CD4-positive, alpha-beta T cell treated with Interleukin-17A for 4 hours (primary cell): ENCODE measurements at regions not wholly inside any gene's neighbourhood (a gene's known extent, or its start where the extent isn't known, plus 50 kb on each side); places are given as distances from the start of the nearest gene placed in this dataset.

ENCODE experiments used
- DNase-seq: peaks from one replicate; pipeline ENCODE4 v3.0.0-alpha.2; 2020; ENCODE audit warnings: mixed read lengths

- DNase-seq, result no peak
These were observed 802.9 kb upstream of the ID2 start for GRCh38 chr2:7878786-7879482.

DNA sequence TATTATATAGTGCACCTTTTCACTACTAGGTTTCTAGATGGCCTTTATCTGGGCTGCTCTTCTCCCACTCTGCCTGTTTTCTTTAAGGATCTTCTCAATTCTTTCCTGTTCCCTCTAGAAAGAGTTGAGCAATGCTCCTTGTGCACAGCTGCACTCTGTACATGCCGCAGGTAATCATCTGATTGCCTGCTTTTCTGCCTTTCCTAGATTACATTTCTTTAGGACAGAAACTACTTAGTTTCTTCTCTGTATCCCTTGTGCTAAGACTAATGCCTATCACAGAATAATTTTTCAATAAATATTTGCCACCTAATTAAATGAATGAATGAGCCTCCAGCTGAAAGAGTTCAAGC is 802.4 kb upstream of the ID2 start:
- DNase-seq, result no peak

- no peak for DNase-seq
These were observed 801.7 kb upstream of the ID2 start for GRCh38 chr2:7880126-7880525.

DNA sequence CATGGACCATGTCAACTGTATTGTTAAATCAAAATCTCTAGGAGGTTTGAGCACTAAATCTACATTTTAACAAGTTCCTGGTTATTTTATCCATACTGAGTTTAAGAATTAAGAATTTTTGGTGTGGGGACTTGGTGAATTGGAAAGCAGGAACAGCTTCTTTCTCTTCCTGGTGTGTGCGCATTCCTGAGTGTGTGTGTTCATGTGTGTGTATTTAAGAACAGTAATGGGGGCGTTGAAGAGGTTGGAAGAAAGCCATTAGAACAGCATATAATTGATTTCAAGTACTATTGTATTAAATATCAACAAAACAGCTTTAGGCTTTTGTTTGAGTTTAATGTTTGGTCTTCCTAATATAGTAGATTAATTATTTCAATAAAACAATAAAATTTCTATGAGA is 801.3 kb upstream of the ID2 start:
- DNase-seq, result no peak

DNA sequence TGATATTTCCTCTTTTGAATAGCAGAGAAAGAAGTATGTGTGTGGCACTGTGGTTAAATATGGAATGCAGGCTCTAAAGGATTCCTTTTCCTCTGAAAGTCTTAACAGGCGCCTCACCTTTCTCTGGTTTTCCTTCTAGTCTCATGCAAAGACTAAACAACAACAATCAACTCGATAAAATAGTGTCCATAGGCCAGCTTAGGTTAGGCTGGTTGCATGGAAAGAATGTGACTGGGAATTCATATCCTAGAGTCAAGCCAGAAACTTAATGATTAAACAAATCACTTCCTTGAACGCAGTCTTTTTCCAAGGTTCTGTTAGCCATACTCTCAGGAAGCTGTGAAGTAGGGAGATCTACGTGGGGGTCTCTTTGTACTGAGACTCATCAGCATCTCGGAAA is 800.8 kb upstream of the ID2 start:
- DNase-seq, result no peak

- no peak for DNase-seq
These were observed 800.4 kb upstream of the ID2 start for GRCh38 chr2:7881466-7881865.

DNA sequence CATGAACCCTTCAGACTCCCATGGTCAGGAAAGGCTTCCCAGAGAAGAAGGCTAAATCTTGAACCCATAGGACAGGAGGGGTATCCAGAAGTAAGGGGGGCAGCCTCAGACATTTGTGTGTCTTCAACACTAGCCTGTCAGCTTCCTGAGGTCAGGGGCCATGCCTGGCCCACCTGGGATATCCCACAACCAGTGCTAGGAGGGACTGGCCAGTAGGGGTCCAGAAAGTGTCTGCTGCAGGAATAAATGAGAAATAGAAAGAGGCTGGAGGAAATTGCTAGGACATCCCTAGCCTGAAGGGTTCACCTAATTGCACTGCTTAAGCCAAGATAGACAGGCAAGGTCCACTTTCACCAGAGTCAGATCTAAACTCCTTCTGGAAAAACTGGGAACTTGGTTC is 799.6 kb upstream of the ID2 start:
- DNase-seq, result no peak

DNA sequence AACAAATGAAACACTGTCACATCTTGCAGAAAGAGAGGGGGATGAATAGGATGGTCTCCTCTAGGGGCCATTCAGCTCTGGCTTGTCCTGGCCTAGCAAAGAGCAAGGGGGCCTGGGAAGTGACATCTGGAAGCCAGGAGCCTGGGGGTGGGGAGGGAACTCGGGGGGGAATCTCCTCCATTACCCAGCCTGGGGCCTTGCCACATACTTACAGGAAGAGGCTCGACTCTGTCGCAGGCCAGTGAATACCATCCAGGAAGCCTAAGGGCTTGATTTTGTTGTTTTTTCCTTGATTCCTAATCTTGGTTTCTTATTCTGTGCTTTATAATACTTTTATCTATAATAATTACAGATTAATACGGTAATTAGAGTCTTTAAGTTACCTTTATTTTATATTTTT is 797.5 kb upstream of the ID2 start:
- DNase-seq, result no peak

DNA sequence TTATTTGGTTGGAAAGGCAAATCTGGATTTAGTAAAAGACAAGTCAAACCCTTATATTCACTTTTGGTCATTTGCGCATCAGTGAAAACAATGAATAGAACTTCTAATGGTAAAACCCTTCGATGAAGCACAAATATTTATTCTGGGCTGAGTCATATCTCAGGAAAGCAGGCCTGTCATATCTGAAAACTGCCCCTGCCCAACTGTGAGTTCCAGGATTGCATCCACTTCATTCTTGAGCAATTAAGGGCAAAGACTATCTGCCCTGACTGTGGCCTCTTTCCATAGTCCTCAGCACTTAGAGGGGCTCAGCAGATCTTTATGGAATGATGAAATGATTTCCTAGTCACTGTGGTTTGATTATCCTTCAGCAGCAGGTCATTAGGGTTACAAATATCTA is 795.2 kb upstream of the ID2 start:
- no peak for DNase-seq

GRCh38 chr2:7887441-7887840 is 794.4 kb upstream of the ID2 start:
- DNase-seq, result no peak

- no peak for DNase-seq
These were observed 793.0 kb upstream of the ID2 start for GRCh38 chr2:7888876-7889275.

- DNase-seq, result no peak
These were observed 790.5 kb upstream of the ID2 start for GRCh38 chr2:7891312-7891711.

- DNase-seq, result no peak
These were observed 786.6 kb upstream of the ID2 start for GRCh38 chr2:7895289-7895688.

DNA sequence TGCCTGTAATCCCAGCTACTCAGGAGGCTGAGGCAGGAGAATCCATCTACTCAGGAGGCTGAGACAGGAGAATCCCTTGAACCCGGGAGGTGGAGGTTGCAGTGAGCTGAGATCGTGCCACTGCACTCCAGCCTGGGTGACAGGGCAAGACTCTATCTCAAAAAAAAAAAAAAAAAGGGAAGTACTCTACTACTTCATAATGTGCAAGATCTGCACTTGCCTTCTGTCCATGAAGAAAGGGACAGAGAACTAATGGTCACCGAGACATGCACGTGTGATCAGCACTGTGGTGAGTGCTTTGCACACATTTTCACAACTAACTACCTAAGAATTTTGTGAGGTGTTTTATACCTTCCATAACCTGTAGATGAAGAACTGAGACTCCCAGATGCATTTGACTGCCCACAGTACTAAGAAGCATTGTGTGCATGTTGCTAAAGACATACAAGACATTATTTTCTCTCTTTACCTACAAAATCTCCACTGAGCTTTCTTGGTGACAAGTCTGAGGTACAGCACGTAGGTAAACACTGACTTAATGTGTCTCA is 784.8 kb upstream of the ID2 start:
- no peak for DNase-seq

- DNase-seq, result no peak
These were observed 782.6 kb upstream of the ID2 start for GRCh38 chr2:7899241-7899640.

- no peak for DNase-seq
These were observed 781.9 kb upstream of the ID2 start for GRCh38 chr2:7899923-7900322.

DNA sequence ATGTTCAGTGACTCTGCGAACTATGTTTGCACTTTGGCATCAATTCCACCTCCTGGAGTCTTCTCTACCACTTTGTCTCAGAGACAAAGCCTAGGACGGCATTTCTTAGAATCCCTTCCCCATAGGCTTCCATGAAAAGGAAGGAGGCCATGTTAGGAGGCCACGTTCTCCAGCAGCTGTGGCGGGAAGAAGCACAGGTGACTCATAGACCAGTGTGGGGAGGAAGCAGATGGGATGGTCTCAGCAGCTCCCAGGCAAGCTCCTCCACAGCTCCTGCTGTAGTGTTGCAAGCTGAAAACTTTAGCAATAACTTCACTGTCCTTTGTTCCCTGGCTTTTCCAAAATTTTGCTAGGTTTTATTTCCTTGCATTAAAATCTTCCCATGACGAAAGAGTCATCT is 781.3 kb upstream of the ID2 start:
- DNase-seq, result no peak

- no peak for DNase-seq
These were observed 779.5 kb upstream of the ID2 start for GRCh38 chr2:7902251-7902765.

DNA sequence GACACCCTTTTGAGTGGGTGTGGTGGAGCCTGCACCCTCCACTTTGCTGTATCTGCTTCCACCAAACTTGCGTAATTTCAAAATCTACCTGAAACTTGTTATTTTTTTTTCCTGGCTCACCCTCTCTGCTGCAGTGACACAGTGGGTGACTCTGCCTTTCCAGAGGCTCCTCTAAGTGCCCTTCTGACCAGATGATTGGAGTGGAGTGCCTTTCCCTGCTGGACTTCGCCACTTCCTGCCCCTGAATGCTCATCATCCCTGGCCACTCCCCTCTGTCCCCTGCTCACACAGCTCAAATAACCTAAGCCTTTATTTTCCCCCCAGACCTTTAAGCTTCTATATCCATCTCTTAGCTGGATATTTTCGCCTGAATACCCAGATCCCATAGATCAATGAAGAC is 777.5 kb upstream of the ID2 start:
- DNase-seq, result no peak

DNA sequence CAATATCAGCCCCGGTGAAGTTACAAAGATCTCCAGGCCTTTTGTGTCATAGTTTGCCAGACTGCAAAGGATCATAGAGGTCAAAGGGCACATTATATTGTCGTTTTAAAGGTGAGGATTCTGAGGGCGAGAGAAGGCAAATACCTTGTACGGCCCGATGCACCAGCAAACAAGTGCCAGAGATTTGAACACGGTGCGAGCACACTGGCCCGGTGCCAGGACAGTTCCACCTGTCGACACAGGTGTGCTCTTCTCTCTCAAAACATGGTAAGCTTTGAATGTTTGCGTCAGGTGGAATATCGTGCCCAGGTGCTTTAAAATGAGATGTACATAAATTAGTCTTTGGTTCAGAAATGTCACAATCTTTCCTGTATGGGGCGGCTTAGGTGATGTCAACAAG is 776.1 kb upstream of the ID2 start:
- no peak for DNase-seq

DNA sequence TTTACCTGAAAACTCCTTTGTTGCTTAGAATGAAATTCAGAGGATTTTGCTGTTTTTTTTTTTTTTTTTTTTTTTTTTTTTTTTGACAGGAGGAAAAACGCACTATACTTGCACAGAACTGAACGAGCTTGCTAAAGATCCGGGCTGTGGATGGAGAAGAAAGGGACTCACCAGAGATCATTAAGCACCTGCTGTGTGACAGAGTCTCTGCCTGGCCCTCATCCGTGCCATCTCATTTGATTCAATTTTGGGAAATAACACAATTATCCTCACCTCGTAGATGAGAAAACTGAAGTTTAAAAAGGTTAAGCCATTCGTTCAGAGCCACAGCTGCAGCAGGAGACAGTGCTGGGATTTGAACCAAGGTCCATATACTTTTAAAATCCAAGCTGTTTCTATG is 775.4 kb upstream of the ID2 start:
- no peak for DNase-seq

GRCh38 chr2:7907041-7907440 is 774.8 kb upstream of the ID2 start:
- DNase-seq, result no peak

DNA sequence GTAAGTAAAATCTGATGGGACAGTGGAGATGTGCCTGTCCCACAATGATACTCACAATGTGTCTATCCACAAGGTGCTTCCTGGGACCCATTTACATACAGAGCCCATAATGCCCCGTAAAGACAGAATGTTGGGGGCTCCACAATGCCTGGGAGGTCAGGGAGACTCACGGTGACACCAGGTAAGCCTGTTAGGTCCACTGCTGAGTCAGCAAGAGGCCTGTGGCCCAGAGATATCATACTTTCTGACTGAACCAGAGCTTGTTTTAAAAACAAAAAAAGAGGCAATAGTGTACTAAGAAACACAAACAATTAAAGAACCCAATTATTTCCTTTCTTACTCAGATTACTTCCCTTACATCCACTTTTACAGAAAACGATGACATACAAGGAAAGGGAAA is 771.1 kb upstream of the ID2 start:
- no peak for DNase-seq

- DNase-seq, result no peak
These were observed 770.7 kb upstream of the ID2 start for GRCh38 chr2:7911196-7911595.

DNA sequence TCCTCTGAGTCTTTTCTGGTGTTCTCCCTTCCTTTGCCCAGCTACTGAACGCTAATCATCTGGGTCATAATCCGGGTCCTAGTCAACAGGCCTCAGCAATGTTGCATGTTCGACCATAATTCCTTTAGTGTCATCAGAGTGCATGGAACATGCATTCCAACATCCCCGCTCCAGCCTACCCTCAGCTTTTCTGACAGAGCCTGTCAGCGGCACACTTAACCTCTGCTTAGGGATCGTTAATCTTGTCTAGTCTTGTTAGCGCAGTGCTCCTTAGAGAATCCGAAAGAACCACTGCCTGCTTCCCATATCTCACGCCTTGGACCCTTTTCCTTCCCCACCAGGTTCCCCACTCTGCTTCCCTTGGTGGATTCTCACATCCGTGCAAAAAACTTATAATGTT is 767.9 kb upstream of the ID2 start:
- DNase-seq, result no peak
